MCF 10A (cell line): ENCODE measurements at regions not wholly inside any gene's neighbourhood (a gene's known extent, or its start where the extent isn't known, plus 50 kb on each side); places are given as distances from the start of the nearest gene placed in this dataset.

Experiments
- BruUV-seq: library from RNA; stranded (reverse); fragments of 400-500 nt; replicated peaks from 2 replicates; lab custom pipeline; 2021; lab: Mats Ljungman, UMichigan
- CTCF ChIA-PET: fragments of 300-600 bp; sonication (Branson Sonifier 250); formaldehyde crosslinking; extraction: SDS; loops from one replicate; lab custom pipeline; 2021; ENCODE audit warnings: antibody characterized with exemption, inconsistent platforms; lab: Yijun Ruan, JAX
- POLR2A ChIA-PET: fragments of 300-600, 350-650 bp; sonication (Branson Sonifier 250); formaldehyde crosslinking; extraction: SDS; loops from one replicate; lab custom pipeline; 2020; ENCODE audit warnings: antibody characterized with exemption, inconsistent platforms; lab: Yijun Ruan, JAX
- DNase-seq: peaks from one replicate; pipeline ENCODE4 v3.0.0-alpha.2; 2018; ENCODE audit not compliant: unreplicated experiment
- H3K27ac Mint-ChIP-seq: one replicate; pipeline ENCODE4 v1.8.0; 2022; ENCODE audit warnings: mild to moderate bottlenecking, low read depth, mixed read lengths; ENCODE audit not compliant: unreplicated experiment
- H3K27me3 Mint-ChIP-seq: one replicate; pipeline ENCODE4 v1.8.0; 2022; ENCODE audit warnings: mixed read lengths; ENCODE audit not compliant: insufficient read depth, unreplicated experiment
- H3K36me3 Mint-ChIP-seq: one replicate; pipeline ENCODE4 v1.8.0; 2022; ENCODE audit warnings: mild to moderate bottlenecking, moderate library complexity, mixed read lengths; ENCODE audit not compliant: insufficient read depth, unreplicated experiment
- H3K4me1 Mint-ChIP-seq: one replicate; pipeline ENCODE4 v1.8.0; 2022; ENCODE audit warnings: mixed read lengths; ENCODE audit not compliant: insufficient read depth, unreplicated experiment
- H3K4me3 Mint-ChIP-seq: one replicate; pipeline ENCODE4 v1.8.0; 2022; ENCODE audit warnings: mild to moderate bottlenecking, moderate library complexity, mixed read lengths; ENCODE audit not compliant: unreplicated experiment
- H3K9me3 Mint-ChIP-seq: one replicate; pipeline ENCODE4 v1.8.0; 2022; ENCODE audit warnings: mixed read lengths; ENCODE audit not compliant: unreplicated experiment
- intact Hi-C: fragments of 100-400 bp; cut with micrococcal nuclease; formaldehyde crosslinking; loops from 2 replicates; pipeline ENCODE4 v1.14.1; 2022
- TF ChIP-seq, protein P1 (sequence below): fragments of 200-600 bp; IDR thresholded peaks from one replicate; pipeline ENCODE4 v1.8.0; 2022; ENCODE audit warnings: antibody characterized with exemption, mild to moderate bottlenecking; ENCODE audit not compliant: unreplicated experiment

DNA sequence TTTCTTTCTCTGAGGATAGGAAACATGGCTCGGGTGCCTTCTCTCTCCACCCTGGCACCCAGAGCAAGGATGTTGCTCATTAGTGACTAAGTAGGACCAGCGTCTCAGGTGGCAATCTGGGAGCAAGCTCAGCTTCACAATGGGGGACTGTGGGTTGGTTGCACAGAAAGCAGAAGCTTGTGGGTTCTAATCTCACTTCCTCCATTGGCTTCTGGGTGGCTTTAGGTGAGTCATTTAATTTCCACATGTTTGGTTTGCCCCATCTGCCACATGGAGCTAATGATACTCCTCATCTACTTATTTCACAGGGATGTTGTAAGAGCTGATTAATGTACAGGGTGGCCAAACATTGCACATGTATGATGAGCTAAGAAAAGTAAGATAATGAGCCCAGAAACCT is 54.8 kb upstream of the AKIRIN2 start:
- peaks cover 6% of the 10 kb centered on the region for H3K4me1 Mint-ChIP-seq
- intact Hi-C loops: loop anchor here (2.0 kb wide), 2 partner anchors 32 to 58 kb away; no protein-coding TSS in a partner anchor
- ChIA-PET CTCF (interaction anchor here (0.5 to 1.4 kb wide), 8 partner anchors 38 to 1286 kb away, joined by 3 to 7 read pairs (median 4); no protein-coding TSS in a partner anchor), POLR2A (interaction anchor here (0.8 to 1.1 kb wide), 3 partner anchors 14 to 59 kb away, joined by 3 read pairs; no protein-coding TSS in a partner anchor)
- no peak overlapping the region for H3K4me3 Mint-ChIP-seq
- TF ChIP-seq, protein P1, sequence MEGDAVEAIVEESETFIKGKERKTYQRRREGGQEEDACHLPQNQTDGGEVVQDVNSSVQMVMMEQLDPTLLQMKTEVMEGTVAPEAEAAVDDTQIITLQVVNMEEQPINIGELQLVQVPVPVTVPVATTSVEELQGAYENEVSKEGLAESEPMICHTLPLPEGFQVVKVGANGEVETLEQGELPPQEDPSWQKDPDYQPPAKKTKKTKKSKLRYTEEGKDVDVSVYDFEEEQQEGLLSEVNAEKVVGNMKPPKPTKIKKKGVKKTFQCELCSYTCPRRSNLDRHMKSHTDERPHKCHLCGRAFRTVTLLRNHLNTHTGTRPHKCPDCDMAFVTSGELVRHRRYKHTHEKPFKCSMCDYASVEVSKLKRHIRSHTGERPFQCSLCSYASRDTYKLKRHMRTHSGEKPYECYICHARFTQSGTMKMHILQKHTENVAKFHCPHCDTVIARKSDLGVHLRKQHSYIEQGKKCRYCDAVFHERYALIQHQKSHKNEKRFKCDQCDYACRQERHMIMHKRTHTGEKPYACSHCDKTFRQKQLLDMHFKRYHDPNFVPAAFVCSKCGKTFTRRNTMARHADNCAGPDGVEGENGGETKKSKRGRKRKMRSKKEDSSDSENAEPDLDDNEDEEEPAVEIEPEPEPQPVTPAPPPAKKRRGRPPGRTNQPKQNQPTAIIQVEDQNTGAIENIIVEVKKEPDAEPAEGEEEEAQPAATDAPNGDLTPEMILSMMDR: no peak
- BruUV-seq: no TSS peak
- no peak overlapping the region for H3K27ac Mint-ChIP-seq
- H3K27me3 Mint-ChIP-seq: no peaks in the 10 kb centered on the region
- peak; percentile 73 for DNase-seq
- H3K36me3 Mint-ChIP-seq: no peaks in the 10 kb centered on the region
- no peaks in the 10 kb centered on the region for H3K9me3 Mint-ChIP-seq

DNA sequence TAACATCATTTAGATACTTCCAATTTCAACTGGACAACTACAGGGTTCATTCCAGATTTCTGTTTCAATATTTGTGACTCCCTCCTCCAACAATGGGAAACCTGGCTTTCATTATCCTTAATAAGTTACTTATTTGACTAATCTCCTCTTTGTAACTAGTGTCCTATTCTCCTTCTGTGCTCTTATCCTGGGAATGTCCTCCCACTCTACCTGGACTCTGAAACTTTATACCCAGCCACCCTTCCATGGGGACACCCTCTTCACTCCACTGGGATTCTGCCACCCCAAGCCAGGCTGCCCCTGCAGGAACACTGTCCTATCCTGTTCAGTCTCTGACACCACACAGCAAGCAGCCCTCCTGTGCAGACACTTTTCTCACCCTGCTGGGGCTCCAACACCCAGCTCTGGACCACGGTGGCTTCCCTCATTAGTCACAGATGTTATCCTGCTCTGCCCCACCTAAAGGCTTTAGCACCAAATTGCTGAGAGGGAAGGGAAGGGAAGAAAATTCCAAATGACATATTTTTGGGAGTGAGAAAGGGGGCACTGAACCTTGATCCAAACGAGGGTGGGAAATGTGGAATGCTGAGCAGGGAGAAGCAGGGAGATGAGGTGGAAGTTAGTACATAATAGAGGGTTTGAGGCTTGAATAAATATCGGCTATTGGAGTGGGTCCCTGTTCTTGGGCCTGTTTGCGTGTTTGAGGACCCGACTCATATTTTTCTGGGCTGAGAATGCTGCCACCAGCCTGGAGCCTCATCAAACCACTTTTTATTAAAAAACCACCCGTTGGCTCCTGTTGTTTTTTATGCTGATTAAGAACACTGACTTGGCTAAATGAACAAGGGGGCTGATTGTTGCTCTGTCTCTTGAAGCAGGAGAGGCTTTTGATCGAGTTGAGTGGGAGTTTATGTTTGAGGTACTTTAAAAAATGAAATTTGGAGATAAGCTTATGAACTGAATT is 54.0 kb upstream of the AKIRIN2 start:
- no peak overlapping the region for H3K27ac Mint-ChIP-seq
- ChIA-PET CTCF (interaction anchor here (0.6 to 1.2 kb wide), 3 partner anchors 37 to 737 kb away, joined by 3 to 7 read pairs (median 6); no protein-coding TSS in a partner anchor), POLR2A (interaction anchor here (0.8 to 1.1 kb wide), 2 partner anchors 13 to 16 kb away, joined by 3 read pairs; no protein-coding TSS in a partner anchor)
- H3K27me3 Mint-ChIP-seq: no peaks in the 10 kb centered on the region
- H3K9me3 Mint-ChIP-seq: no peaks in the 10 kb centered on the region
- no peaks in the 10 kb centered on the region for H3K36me3 Mint-ChIP-seq
- TF ChIP-seq, protein P1: no peak
- no peak for DNase-seq
- intact Hi-C loops: loop anchor here (2.0 kb wide), 2 partner anchors 33 to 57 kb away; no protein-coding TSS in a partner anchor
- no peak overlapping the region for H3K4me3 Mint-ChIP-seq
- no TSS peak for BruUV-seq
- peaks cover 6% of the 10 kb centered on the region for H3K4me1 Mint-ChIP-seq

DNA sequence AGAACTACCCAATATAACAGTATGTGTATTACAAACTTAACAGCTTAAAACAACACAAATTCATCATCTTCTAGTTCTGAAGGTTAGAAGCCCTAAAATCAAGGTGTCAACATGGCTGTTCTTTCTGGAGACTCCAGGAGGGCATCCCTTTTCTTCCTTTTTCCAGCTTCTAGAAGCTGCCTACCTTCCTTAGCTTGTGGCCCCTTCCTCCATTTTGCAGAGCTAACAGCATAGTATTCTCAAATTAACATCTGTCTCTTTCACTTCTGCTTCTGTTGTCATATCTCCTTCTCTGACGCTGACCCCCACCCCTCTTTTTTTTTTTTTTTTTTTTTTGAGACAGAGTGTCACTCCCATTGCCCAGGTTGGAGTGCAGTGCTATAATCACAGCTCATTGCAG is 52.8 kb upstream of the AKIRIN2 start:
- TF ChIP-seq, protein P1: no peak
- Mint-ChIP-seq H3K36me3 (no peaks in the 10 kb centered on the region), H3K27me3 (no peaks in the 10 kb centered on the region), H3K4me1 (peaks cover 6% of the 10 kb centered on the region), H3K27ac (no peak overlapping the region), H3K9me3 (no peaks in the 10 kb centered on the region), H3K4me3 (no peak overlapping the region)
- CTCF ChIA-PET: interaction anchor here (0.7 kb wide), 1 partner anchor 1031 kb away, joined by 3 read pairs; no protein-coding TSS in a partner anchor
- POLR2A ChIA-PET: interaction anchor here (0.6 to 1.4 kb wide), 2 partner anchors 22 to 41 kb away, joined by 3 to 4 read pairs; no protein-coding TSS in a partner anchor
- no peak for DNase-seq
- intact Hi-C loops: no loop called here
- BruUV-seq: no TSS peak
